ENCODE measurements at regions not wholly inside any gene's neighbourhood (a gene's known extent, or its start where the extent isn't known, plus 50 kb on each side); places are given as distances from the start of the nearest gene placed in this dataset.

DNA sequence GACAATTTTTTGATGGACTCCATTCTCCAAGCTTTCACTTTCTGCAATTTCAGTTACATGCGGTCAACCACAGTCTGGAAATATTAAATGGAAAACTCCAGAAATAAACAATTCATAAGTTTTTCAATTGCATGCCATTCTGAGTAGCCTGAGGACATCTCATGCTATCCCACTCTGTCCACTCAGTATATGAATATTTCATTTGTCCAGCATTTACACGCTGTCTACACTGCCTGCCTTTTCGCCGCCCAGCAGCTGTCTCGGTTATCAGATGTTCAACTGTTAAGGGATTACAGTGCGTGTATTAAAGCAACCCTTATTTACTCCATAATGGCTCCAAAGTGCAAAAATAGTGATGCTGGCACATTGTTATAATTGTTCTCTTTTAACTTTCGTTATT, 116.3 kb downstream of the ADSS2 start:
- no peak overlapping the region for H3K4me3 ChIP-seq (ENCODE audit: low read depth, low read length)
- DNase-seq (ENCODE audit: low read depth) = no peak
- no peak for TF ChIP-seq CTCF (IDR thresholded peaks at IDR 0.05; ENCODE audit: control insufficient read depth, extremely low read depth, insufficient read depth)

GRCh38 chr1:244336232-244336899, 115.3 kb downstream of the ADSS2 start:
- DNase-seq (ENCODE audit: low read depth) = no peak
- TF ChIP-seq CTCF (IDR thresholded peaks at IDR 0.05; ENCODE audit: control insufficient read depth, extremely low read depth, insufficient read depth) = no peak
- H3K4me3 ChIP-seq (ENCODE audit: low read depth, low read length) = no peak overlapping the region

DNA sequence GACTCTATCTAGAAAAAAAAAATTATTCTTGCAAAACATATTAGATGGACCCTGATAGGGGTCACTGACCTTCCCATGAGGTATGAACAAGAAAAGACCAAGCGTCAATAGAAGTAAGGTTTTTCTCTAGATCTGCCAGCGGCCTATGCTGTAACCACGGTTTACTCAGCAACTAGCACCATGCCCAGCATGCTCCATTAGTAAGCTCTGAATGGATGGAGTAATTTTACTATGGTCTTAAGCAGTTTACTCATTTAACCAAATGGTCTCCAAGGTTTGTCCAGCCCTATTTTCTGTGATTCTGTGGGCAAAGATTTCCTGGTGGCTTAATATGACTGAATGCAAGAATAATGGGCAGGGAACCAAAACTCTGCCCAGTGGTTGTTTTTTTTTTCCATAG, 113.9 kb downstream of the ADSS2 start:
- no peak overlapping the region for H3K4me3 ChIP-seq (ENCODE audit: low read depth, low read length)
- no peak for TF ChIP-seq CTCF (IDR thresholded peaks at IDR 0.05; ENCODE audit: control insufficient read depth, extremely low read depth, insufficient read depth)
- DNase-seq (ENCODE audit: low read depth) = no peak

DNA sequence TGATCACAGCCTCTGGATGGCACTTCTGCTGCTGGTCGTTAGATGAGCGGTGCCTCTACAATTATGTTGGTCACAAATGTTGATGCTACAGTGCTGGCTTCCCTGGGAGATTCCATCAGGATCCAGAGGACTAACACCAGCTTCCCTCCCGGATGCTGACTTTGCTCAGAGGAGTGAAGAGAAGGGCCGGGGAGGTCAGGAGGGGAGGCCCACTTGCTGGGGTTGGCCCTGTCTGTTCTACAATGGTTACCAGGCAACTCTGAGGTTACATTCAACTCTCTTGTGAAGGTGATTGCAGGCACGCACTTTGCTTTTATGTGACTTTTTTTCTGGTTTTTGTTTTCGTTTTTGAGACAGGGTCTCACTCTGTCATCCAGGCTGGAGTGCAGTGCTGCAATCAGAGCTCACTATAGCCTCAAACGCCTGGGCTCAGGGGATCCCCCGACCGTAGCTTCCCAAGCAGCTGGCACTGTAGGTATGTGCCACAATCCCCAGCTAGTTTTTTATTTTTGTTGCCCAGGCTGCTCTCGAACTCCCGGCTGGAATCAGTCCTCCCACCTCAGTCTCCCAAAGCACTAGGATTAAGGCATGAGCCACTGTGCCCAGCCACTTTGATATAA, 112.5 kb downstream of the ADSS2 start:
- DNase-seq (ENCODE audit: low read depth) = no peak
- no peak for TF ChIP-seq CTCF (IDR thresholded peaks at IDR 0.05; ENCODE audit: control insufficient read depth, extremely low read depth, insufficient read depth)

GRCh38 chr1:244339776-244340175, 111.9 kb downstream of the ADSS2 start:
- no peak for DNase-seq (ENCODE audit: low read depth)
- no peak overlapping the region for H3K4me3 ChIP-seq (ENCODE audit: low read depth, low read length)
- TF ChIP-seq CTCF (IDR thresholded peaks at IDR 0.05; ENCODE audit: control insufficient read depth, extremely low read depth, insufficient read depth) = no peak

More for the DNA sequence above, 112.5 kb downstream of the ADSS2 start:
- H3K4me3 ChIP-seq (ENCODE audit: low read depth, low read length) = no peak overlapping the region

DNA sequence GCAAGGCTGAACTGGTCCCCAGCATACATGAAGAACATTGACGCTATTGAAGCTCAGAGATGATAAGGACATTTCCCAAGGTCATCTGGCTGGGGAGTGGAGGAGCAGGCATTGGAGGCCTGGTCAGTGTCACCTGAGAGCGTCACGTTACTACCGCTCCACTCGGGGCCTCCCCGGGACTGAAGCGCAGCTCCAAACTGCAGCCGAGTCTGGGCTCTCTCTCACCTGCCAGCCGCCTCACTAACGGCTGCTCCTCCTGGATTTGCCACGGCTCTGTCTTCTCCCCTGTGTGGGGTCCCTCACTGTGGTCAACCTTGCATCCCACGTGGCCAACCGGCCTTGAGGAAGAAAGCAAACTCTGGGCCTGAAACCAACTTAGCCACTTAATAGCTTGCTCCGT, 111.3 kb downstream of the ADSS2 start:
- TF ChIP-seq CTCF (IDR thresholded peaks at IDR 0.05; ENCODE audit: control insufficient read depth, extremely low read depth, insufficient read depth) = no peak
- H3K4me3 ChIP-seq (ENCODE audit: low read depth, low read length) = no peak overlapping the region
- DNase-seq (ENCODE audit: low read depth) = no peak
